Fibroblast of lung (primary cell): ENCODE measurements at regions not wholly inside any gene's neighbourhood (a gene's known extent, or its start where the extent isn't known, plus 50 kb on each side); places are given as distances from the start of the nearest gene placed in this dataset.
"Not testable (repeated sequence)": the region's sequence is repeated elsewhere in the genome, so short reads cannot be mapped to it uniquely, and the experiment has no call there.

Experiments used
- DNase-seq, 2 donors: peaks; one replicate each; pipeline versions ENCODE4 v3.0.0 to v3.0.0-alpha.2; 2010; ENCODE audit warnings: low read depth in 2 of 2
- H2AFZ ChIP-seq: 2 replicates; pipeline ENCODE4 v1.5.1; 2012; ENCODE audit warnings: low read length, control low read depth, inconsistent platforms
- H3K27ac ChIP-seq: 2 replicates; pipeline ENCODE4 v1.5.1; 2011; ENCODE audit warnings: low read length, control low read depth; ENCODE audit not compliant: insufficient read depth
- H3K27me3 ChIP-seq: 2 replicates; pipeline ENCODE4 v1.5.1; 2011; ENCODE audit warnings: mild to moderate bottlenecking, low read length; ENCODE audit not compliant: control insufficient read depth, insufficient read depth
- H3K36me3 ChIP-seq: 2 replicates; pipeline ENCODE4 v1.5.1; 2011; ENCODE audit warnings: low read length; ENCODE audit not compliant: control insufficient read depth, insufficient read depth
- H3K4me1 ChIP-seq: 2 replicates; pipeline ENCODE4 v1.5.1; 2011; ENCODE audit warnings: low read length; ENCODE audit not compliant: control insufficient read depth, insufficient read depth; ENCODE audit errors: extremely low read depth
- H3K4me2 ChIP-seq: 2 replicates; pipeline ENCODE4 v1.5.1; 2011; ENCODE audit warnings: low read length, control low read depth; ENCODE audit not compliant: insufficient read depth; ENCODE audit errors: extremely low read depth
- H3K4me3 ChIP-seq, 4 experiments: fragments of 200-600 bp in 1 of 4; sonication (generic) in 1 of 4; replicated peaks in 1 of 4; 2 replicates each; pipeline ENCODE4 v1.5.1; 2011 to 2016; ENCODE audit warnings: low read length in 4 of 4, low read depth in 3 of 4, mild to moderate bottlenecking in 3 of 4, control low read depth in 2 of 4, inconsistent platforms in 1 of 4, mixed read lengths in 1 of 4; ENCODE audit not compliant: insufficient read depth in 1 of 4; ENCODE audit errors: control extremely low read depth in 1 of 4
- H3K79me2 ChIP-seq: 2 replicates; pipeline ENCODE4 v1.5.1; 2012; ENCODE audit warnings: mild to moderate bottlenecking, low read length, inconsistent platforms; ENCODE audit not compliant: control insufficient read depth, insufficient read depth
- H3K9ac ChIP-seq: 2 replicates; pipeline ENCODE4 v1.5.1; 2011; ENCODE audit warnings: mild to moderate bottlenecking, low read length, control low read depth; ENCODE audit not compliant: insufficient read depth
- H3K9me3 ChIP-seq: 2 replicates; pipeline ENCODE4 v1.5.1; 2012; ENCODE audit warnings: low read depth, low read length; ENCODE audit not compliant: control insufficient read depth, insufficient read depth
- H4K20me1 ChIP-seq: 2 replicates; pipeline ENCODE4 v1.5.1; 2011; ENCODE audit warnings: low read length; ENCODE audit not compliant: control insufficient read depth, insufficient read depth; ENCODE audit errors: extremely low read depth
- EZH2 ChIP-seq: IDR thresholded peaks from 2 replicates; pipeline ENCODE4 v1.5.1; 2012; ENCODE audit warnings: low read length, control low read depth, mild to moderate bottlenecking; ENCODE audit errors: missing control alignments
- TF ChIP-seq, protein P1 (sequence below), 2 donors: IDR thresholded peaks in 1 of 2; conservative IDR thresholded peaks in 1 of 2; 1 replicate in 1 of 2; 2 replicates in 1 of 2; pipeline ENCODE4 v1.5.1; 2011 to 2012; ENCODE audit warnings: low read length in 2 of 2, control low read depth in 1 of 2, inconsistent platforms in 1 of 2, low read depth in 1 of 2, mild to moderate bottlenecking in 1 of 2

DNA sequence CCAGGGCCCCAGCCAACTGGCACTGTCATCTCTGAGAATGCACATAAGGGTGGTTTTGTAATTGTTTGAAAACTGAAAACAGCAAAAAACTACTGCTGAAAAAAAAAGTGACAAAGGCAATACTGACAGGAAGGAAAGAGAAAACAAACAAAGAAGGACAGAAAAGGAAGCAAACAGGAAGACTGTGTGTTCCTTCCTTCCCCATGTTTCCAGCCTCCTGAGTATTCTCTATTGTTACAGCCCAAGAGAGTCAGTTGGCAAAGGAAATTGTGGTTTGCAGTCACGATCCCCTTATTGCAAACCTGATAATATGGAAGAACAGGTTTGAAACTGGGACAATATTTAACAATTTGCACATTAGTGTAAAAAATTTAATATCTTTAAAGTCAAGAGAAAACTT lies 1177.6 kb downstream of the PLA2G4A start:
- Histone ChIP-seq H3K4me1 (no peaks in the 10 kb centered on the region), H3K79me2 (no peaks in the 10 kb centered on the region), H3K4me3 (no peak overlapping the region), H3K9me3 (no peaks in the 10 kb centered on the region), H3K9ac (no peak overlapping the region), H4K20me1 (no peaks in the 10 kb centered on the region), H3K4me2 (no peak overlapping the region), H3K27ac (no peak overlapping the region), H3K36me3 (no peaks in the 10 kb centered on the region), H3K27me3 (no peaks in the 10 kb centered on the region), H2AFZ (no peak overlapping the region)
- no peak for DNase-seq
- TF ChIP-seq, protein P1, sequence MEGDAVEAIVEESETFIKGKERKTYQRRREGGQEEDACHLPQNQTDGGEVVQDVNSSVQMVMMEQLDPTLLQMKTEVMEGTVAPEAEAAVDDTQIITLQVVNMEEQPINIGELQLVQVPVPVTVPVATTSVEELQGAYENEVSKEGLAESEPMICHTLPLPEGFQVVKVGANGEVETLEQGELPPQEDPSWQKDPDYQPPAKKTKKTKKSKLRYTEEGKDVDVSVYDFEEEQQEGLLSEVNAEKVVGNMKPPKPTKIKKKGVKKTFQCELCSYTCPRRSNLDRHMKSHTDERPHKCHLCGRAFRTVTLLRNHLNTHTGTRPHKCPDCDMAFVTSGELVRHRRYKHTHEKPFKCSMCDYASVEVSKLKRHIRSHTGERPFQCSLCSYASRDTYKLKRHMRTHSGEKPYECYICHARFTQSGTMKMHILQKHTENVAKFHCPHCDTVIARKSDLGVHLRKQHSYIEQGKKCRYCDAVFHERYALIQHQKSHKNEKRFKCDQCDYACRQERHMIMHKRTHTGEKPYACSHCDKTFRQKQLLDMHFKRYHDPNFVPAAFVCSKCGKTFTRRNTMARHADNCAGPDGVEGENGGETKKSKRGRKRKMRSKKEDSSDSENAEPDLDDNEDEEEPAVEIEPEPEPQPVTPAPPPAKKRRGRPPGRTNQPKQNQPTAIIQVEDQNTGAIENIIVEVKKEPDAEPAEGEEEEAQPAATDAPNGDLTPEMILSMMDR (conservative IDR thresholded peaks at IDR 0.05 in 1 of 2, IDR thresholded peaks at IDR 0.05 in 1 of 2; ENCODE audit: low read depth in 1 of 2, low read length in 2 of 2) = no peak
- no peak for TF ChIP-seq EZH2

DNA sequence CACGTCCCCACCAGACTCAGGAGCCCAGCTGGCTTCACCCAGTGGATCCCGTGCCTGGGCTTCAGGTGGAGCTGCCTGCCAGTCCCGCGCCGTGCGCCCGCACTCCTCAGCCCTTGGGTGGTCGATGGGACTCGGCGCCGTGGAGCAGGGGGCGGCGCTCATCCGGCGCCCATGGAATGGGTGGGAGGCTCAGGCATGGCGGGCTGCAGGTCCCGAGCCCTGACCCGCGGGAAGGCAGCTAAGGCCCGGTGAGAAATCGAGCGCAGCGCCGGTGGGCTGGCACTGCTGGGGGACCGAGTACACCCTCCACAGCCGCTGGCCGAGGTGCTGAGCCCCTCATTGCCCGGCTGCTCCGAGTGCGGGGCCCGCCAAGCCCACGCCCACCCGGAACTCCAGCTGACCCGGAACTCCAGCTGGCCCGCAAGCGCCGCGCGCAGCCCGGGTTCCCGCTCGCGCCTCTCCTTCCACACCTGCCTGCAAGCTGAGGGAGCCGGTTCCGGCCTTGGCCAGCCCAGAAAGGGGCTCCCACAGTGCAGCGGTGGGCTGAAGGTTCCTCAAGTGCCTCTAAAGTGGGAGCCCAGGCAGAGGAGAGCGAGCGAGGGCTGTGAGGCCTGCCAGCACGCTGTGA lies 1184.6 kb downstream of the PLA2G4A start:
- H3K4me3 ChIP-seq, H4K20me1 ChIP-seq, H2AFZ ChIP-seq, H3K4me1 ChIP-seq, H3K36me3 ChIP-seq, DNase-seq, H3K27ac ChIP-seq, H3K4me2 ChIP-seq, H3K9me3 ChIP-seq, H3K9ac ChIP-seq, H3K79me2 ChIP-seq, H3K27me3 ChIP-seq: not testable (repeated sequence)

DNA sequence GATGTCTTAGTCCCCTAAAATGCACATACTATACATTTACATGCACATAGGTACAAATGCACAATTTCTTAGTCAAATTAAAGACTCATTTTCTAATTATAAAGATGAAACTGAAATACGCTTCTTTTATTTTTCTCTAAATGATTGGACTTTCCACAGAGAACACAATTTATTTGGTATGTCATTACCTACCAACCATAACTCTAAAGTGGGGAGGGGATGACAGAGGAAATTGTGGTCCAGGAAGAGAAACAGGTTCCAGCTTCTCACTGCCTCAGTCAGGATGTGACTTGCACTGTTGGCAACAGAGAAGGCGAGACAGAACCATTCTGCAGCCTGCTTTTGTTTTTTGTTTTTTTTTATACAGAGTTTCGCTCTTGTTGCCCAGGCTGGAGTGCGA lies 1189.2 kb downstream of the PLA2G4A start:
- no peak for DNase-seq
- H3K9me3 ChIP-seq = no peaks in the 10 kb centered on the region
- H4K20me1 ChIP-seq = no peaks in the 10 kb centered on the region

More for the DNA sequence above, 1189.2 kb downstream of the PLA2G4A start:
- no peaks in the 10 kb centered on the region for H3K4me1 ChIP-seq
- H3K9ac ChIP-seq = no peak overlapping the region
- H3K36me3 ChIP-seq = no peaks in the 10 kb centered on the region
- no peaks in the 10 kb centered on the region for H3K79me2 ChIP-seq
- no peak overlapping the region for H3K4me3 ChIP-seq
- no peak overlapping the region for H3K4me2 ChIP-seq
- H3K27me3 ChIP-seq = no peaks in the 10 kb centered on the region
- no peak overlapping the region for H3K27ac ChIP-seq
- no peak for TF ChIP-seq EZH2
- TF ChIP-seq, protein P1 (conservative IDR thresholded peaks at IDR 0.05 in 1 of 2, IDR thresholded peaks at IDR 0.05 in 1 of 2; ENCODE audit: low read depth in 1 of 2, low read length in 2 of 2) = no peak
- H2AFZ ChIP-seq = no peak overlapping the region
